ENCODE measurements at regions not wholly inside any gene's neighbourhood (a gene's known extent, or its start where the extent isn't known, plus 50 kb on each side); places are given as distances from the start of the nearest gene placed in this dataset.

DNA sequence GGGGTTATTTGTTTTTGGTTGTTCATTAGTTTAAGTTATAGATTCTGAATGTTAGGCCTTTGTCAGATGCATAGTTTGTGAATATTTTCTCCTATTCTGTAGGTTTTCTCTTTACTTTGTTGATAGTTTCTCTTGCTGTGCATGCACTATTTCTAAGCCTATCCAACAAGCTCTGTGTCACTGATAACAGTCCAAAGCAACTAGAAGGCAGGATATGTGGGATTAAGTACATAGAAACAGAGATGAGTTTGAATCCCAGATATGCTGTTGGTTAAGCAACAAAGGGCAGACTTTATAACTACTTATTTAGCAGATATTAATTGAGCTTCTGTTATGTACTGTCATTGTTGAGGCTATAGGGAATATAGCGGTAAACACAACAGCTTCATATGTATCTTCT lies 390.4 kb downstream of the INSC start:
- no peak for TF ChIP-seq CTCF (IDR thresholded peaks at IDR 0.05)
- no peak for TF ChIP-seq EP300 (IDR thresholded peaks at IDR 0.05)
- TF ChIP-seq POLR2AphosphoS5 (IDR thresholded peaks at IDR 0.05), result no peak
